VCaP (cell line): ENCODE measurements at regions not wholly inside any gene's neighbourhood (a gene's known extent, or its start where the extent isn't known, plus 50 kb on each side); places are given as distances from the start of the nearest gene placed in this dataset.

Experiments used
- H3K27ac ChIP-seq: fragments of 450-650 bp; 2 replicates; pipeline ENCODE4 v1.5.1; 2017
- TF ChIP-seq, protein P1 (sequence below): fragments of 450-650 bp; conservative IDR thresholded peaks from 2 replicates; pipeline ENCODE4 v1.5.1; 2017; ENCODE audit warnings: mild to moderate bottlenecking, moderate library complexity

DNA sequence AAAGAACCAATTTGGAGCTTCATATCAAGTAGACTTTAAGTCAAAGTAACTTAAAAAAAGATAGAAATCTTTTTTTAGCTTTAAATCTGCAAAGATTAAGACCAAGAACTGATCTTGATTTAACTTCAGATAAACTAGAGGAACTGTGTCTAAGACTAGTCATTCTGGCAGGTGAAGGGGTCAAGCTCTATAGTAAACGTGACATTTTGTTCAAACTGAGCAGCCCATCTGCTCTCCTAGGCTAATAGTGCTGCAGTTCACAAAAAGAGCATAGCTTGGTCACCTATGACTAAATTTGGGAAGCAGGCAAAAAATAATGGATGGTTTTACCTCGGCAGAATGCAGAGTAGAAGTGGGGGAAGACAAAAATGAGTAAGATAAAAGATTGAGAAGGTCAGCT is 168.8 kb upstream of the ALCAM start:
- TF ChIP-seq, protein P1, sequence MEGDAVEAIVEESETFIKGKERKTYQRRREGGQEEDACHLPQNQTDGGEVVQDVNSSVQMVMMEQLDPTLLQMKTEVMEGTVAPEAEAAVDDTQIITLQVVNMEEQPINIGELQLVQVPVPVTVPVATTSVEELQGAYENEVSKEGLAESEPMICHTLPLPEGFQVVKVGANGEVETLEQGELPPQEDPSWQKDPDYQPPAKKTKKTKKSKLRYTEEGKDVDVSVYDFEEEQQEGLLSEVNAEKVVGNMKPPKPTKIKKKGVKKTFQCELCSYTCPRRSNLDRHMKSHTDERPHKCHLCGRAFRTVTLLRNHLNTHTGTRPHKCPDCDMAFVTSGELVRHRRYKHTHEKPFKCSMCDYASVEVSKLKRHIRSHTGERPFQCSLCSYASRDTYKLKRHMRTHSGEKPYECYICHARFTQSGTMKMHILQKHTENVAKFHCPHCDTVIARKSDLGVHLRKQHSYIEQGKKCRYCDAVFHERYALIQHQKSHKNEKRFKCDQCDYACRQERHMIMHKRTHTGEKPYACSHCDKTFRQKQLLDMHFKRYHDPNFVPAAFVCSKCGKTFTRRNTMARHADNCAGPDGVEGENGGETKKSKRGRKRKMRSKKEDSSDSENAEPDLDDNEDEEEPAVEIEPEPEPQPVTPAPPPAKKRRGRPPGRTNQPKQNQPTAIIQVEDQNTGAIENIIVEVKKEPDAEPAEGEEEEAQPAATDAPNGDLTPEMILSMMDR, result no peak
- H3K27ac ChIP-seq, result no peak overlapping the region

DNA sequence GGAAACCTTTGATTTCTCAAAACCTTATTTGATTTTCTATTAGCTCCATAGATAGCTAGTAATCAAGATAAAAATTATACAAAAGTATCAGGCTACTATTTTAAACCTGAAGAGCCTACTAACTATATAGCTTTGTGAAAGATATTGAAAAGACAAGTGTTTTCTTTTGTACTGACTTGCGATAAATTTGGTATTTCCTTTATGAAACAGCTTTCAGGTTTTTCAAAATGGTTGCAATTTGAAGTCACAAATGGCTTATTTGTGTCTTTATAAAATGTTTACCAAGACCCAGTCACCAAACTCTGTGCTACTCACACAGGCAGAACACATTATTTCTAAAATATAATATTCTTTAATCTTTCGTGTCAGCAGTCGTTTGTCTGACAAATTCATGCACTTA is 167.5 kb upstream of the ALCAM start:
- TF ChIP-seq, protein P1, result no peak
- H3K27ac ChIP-seq, result no peak overlapping the region

DNA sequence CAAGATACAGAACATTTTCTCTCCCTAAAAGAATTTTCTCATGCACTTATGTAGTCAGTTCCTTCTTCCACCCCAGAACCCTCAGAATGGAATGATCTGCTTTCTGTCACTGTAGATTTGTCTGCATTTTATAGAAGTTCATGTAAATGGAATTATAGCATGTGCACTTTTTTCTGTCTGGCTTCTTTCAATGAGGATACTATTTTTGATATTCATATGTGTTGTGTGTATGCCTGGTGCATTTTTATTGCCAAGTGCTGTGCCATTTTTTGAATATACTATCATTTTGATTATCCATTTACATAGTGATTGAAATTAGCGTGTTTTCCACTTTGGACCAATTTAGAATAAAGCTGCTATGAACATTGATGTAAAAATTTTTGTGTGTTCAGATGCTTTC is 156.6 kb upstream of the ALCAM start:
- TF ChIP-seq, protein P1, result no peak
- H3K27ac ChIP-seq, result no peak overlapping the region

DNA sequence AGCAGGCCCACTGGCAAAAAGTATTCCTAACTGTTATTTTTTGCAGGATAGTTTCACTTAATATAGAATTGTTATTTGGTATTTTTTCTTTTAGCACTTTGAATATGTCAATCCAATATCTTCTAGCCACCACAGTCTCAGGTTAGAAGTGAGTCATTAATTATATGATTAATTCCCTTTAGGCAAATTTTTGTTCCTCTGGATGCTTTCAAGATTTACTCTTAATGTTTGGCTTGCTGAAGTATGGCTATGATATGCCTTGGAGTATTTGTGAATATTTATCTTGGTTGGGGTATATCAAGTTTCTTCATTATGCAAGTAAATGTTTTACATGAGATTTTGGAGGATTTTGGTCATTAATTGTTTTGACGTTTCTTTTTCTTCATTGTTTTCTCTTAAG is 152.1 kb upstream of the ALCAM start:
- TF ChIP-seq, protein P1, result no peak
- H3K27ac ChIP-seq, result no peak overlapping the region

DNA sequence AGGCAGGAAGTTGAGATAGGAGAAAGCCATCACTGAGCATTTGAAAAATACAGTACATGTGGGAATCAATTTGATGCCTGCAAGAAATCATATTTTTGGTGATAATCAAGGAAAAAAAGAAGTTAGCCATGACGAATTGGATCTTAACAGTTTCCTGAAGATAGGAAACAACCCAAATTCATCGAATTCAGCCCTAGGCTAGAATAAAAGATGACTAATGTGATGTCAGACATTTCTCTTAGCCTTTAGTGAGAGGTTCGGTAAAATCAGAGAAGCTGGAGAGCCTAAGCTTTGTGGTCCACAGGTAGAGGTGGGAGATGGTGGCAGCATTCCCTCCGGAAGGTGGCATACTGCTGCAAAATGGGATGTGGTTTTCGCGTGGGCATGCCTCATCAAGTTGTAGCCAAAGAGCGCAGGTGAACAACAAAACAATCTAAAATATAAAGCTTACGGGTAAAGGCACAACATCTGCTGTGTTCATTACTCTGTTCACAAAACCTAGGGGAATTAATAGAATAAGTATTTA is 144.1 kb upstream of the ALCAM start:
- no peak overlapping the region for H3K27ac ChIP-seq
- TF ChIP-seq, protein P1, result no peak

DNA sequence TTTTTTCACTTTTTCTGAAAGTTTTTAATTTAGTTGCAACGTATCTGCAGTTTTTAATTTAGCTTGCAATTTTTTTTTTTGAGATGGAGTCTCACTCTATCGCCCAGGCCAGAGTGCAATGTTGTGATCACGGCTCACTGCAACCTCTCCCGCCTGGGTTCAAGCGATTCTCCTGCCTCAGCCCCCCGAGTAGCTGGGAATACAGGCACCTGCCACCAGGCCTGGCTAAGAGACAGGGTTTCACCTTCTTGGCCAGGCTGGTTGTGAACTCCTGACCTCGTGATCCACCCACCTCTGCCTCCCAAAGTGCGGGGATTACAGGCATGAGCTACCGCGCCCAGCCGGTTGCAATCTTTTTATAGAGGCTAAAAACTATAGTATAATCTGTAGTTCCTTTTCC is 142.9 kb upstream of the ALCAM start:
- TF ChIP-seq, protein P1, result no peak
- no peak overlapping the region for H3K27ac ChIP-seq

DNA sequence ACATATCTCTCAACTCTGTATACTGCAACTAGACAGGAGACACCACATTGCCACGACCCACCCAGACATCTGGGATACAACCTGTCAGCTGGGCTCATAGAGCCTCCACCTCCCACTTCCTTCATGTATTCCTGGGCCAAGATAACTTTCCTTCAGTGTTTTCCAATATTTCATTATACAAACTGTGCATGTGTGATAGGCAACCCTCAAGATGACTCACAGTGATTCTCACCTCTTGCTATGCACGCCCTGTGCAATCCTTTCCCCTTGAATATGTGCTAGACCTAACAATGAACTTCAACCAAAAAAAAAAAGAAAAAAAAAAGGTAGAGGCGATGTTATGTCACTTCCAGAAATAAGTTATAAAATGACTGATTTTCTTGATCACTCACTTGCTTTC is 138.0 kb upstream of the ALCAM start:
- TF ChIP-seq, protein P1, result no peak
- H3K27ac ChIP-seq, result no peak overlapping the region
